K562 (cell line): ENCODE measurements at regions not wholly inside any gene's neighbourhood (a gene's known extent, or its start where the extent isn't known, plus 50 kb on each side); places are given as distances from the start of the nearest gene placed in this dataset.

ENCODE experiments used
- ATAC-seq: fragments of 200-7000 bp; cut with Tn5 transposase; 3 replicates; pipeline ENCODE4 v1.9.1; 2020; ENCODE audit warnings: moderate library complexity
- BruUV-seq: library from RNA; stranded (reverse); fragments of 400-500 nt; replicated peaks from 2 replicates; lab custom pipeline; 2021; lab: Mats Ljungman, UMichigan
- CTCF ChIA-PET: fragments of 300-600 bp; formaldehyde crosslinking; extraction: SDS; loops from one replicate; lab custom pipeline; 2021; ENCODE audit warnings: low intra/inter-chr PET ratio; lab: Yijun Ruan, JAX
- POLR2A ChIA-PET: fragments of 300-600, 350-650 bp; sonication (Branson Sonifier 250); formaldehyde crosslinking; extraction: SDS; loops from one replicate; lab custom pipeline; 2021; ENCODE audit warnings: antibody characterized with exemption, inconsistent platforms; lab: Yijun Ruan, JAX
- DNase-seq, 4 experiments: peaks; one replicate each; pipeline versions ENCODE4 v3.0.0 to v3.0.0-alpha.2; 2011 to 2018; ENCODE audit warnings: low spot score in 3 of 4, mixed read lengths in 3 of 4; ENCODE audit errors: extremely low read depth in 1 of 4
- FAIRE-seq: peaks from 2 replicates; lab custom pipeline; 2011; peaks lifted over from hg19 to GRCh38; lab: Jason Lieb, UNC
- H2AFZ ChIP-seq: 2 replicates; pipeline ENCODE4 v1.6.0; 2011; ENCODE audit warnings: low read depth, low read length, control low read depth, inconsistent platforms
- H3K27ac ChIP-seq: fragments of 200-600 bp; 3 replicates; pipeline ENCODE4 v1.8.0; 2011; ENCODE audit warnings: low read depth, mild to moderate bottlenecking, control low read depth, inconsistent platforms, low read length, moderate library complexity, mixed read lengths; ENCODE audit errors: extremely low read depth
- H3K27me3 ChIP-seq, 2 experiments: fragments of 300-600 bp in 1 of 2; 2 replicates in 1 of 2; 3 replicates in 1 of 2; pipeline versions ENCODE4 v1.6.0 to v1.8.0; 2011; ENCODE audit warnings: inconsistent platforms in 2 of 2, low read length in 2 of 2, mild to moderate bottlenecking in 1 of 2, mixed read lengths in 1 of 2, moderate library complexity in 1 of 2; ENCODE audit not compliant: control insufficient read depth in 2 of 2, insufficient read depth in 2 of 2
- H3K36me3 ChIP-seq: fragments of 300-600 bp; 3 replicates; pipeline ENCODE4 v1.8.0; 2011; ENCODE audit warnings: mild to moderate bottlenecking, low read length, inconsistent platforms; ENCODE audit not compliant: control insufficient read depth, insufficient read depth
- H3K4me1 ChIP-seq, 2 experiments: fragments of 200-600 bp in 1 of 2; replicated peaks in 1 of 2; 2 replicates in 1 of 2; 3 replicates in 1 of 2; pipeline versions ENCODE4 v1.5.1 to v1.8.0; 2011; ENCODE audit warnings: inconsistent platforms in 2 of 2, low read length in 2 of 2, mild to moderate bottlenecking in 1 of 2, mixed read lengths in 1 of 2, moderate library complexity in 1 of 2; ENCODE audit not compliant: control insufficient read depth in 2 of 2, insufficient read depth in 2 of 2
- H3K4me2 ChIP-seq: 2 replicates; pipeline ENCODE4 v1.6.1; 2011; ENCODE audit warnings: low read length, control low read depth, inconsistent platforms, mixed read lengths; ENCODE audit not compliant: insufficient read depth
- H3K4me3 ChIP-seq: fragments of 200-600 bp; sonication (generic), shearing (Covaris generic); 2 replicates; pipeline ENCODE4 v1.5.1; 2016; ENCODE audit warnings: control low read depth, inconsistent platforms
- H3K79me2 ChIP-seq: fragments of 200-600 bp; 3 replicates; pipeline ENCODE4 v1.8.0; 2011; ENCODE audit warnings: low read length, inconsistent platforms; ENCODE audit not compliant: control insufficient read depth, insufficient read depth
- H3K9ac ChIP-seq, 2 experiments: 2 replicates each; pipeline versions ENCODE4 v1.6.0 to v1.6.1; 2011; ENCODE audit warnings: low read depth in 2 of 2, low read length in 2 of 2, control low read depth in 1 of 2, inconsistent platforms in 1 of 2, mild to moderate bottlenecking in 1 of 2, mixed read lengths in 1 of 2; ENCODE audit not compliant: insufficient read depth in 1 of 2
- H3K9me1 ChIP-seq: one replicate; pipeline ENCODE4 v1.6.0; 2011; ENCODE audit warnings: inconsistent platforms, mild to moderate bottlenecking, low read length, moderate library complexity; ENCODE audit not compliant: control insufficient read depth, insufficient read depth
- H3K9me3 ChIP-seq: replicated peaks from 2 replicates; pipeline ENCODE4 v1.5.1; 2011; ENCODE audit warnings: low read depth, low read length, inconsistent platforms; ENCODE audit not compliant: control insufficient read depth, insufficient read depth
- H4K20me1 ChIP-seq: replicated peaks from 2 replicates; pipeline ENCODE4 v1.6.1; 2011; ENCODE audit warnings: low read length, inconsistent platforms, mixed read lengths; ENCODE audit not compliant: control insufficient read depth, insufficient read depth
- C11orf30 ChIP-seq: fragments of 450-650 bp; IDR thresholded peaks from 2 replicates; pipeline ENCODE4 v1.6.1; 2016; ENCODE audit warnings: low read depth, mild to moderate bottlenecking
- HMG20A ChIP-seq: fragments of 450-650 bp; formaldehyde crosslinking; conservative IDR thresholded peaks from 2 replicates; pipeline ENCODE4 v1.4.0; 2020; ENCODE audit warnings: mild to moderate bottlenecking, mixed read lengths
- HNRNPL ChIP-seq: fragments of 200-400 bp; formaldehyde crosslinking; IDR thresholded peaks from 2 replicates; pipeline ENCODE4 v1.6.1; 2017; ENCODE audit warnings: low read depth, mild to moderate bottlenecking, low read length
- KDM5B ChIP-seq: fragments of 200-600 bp; sonication (generic); IDR thresholded peaks from 2 replicates; pipeline ENCODE4 v1.6.1; 2012; ENCODE audit warnings: low read depth, mild to moderate bottlenecking, moderate library complexity, low read length, control low read depth, inconsistent platforms; ENCODE audit not compliant: insufficient replicate concordance
- MAFF ChIP-seq: IDR thresholded peaks from 2 replicates; pipeline ENCODE4 v1.6.1; 2012; ENCODE audit warnings: low read length, improper control_type of control experiment
- MAFG ChIP-seq: fragments of 450-650 bp; conservative IDR thresholded peaks from 2 replicates; pipeline ENCODE4 v1.6.1; 2016; ENCODE audit warnings: missing genetic modification characterization, missing compliant biosample characterization
- MAFK ChIP-seq: IDR thresholded peaks from 2 replicates; pipeline ENCODE4 v1.6.1; 2011; ENCODE audit warnings: low read length, improper control_type of control experiment
- ZEB2 ChIP-seq: fragments of 450-650 bp; IDR thresholded peaks from 2 replicates; pipeline ENCODE4 v1.6.1; 2016
- ZNF316 ChIP-seq: fragments of 450-650 bp; IDR thresholded peaks from 2 replicates; pipeline ENCODE4 v1.6.1; 2016
- WGBS: fragments of 100-300 bp; shearing (Covaris generic); methylation state at CpG from one replicate; pipeline ENCODE4 v1.1.6; 2016; ENCODE audit warnings: low coverage, mixed read lengths; ENCODE audit not compliant: insufficient coverage; ENCODE audit errors: missing lambda C conversion rate; 5-methylcytosine and 5-hydroxymethylcytosine counted together
- in situ Hi-C: fragments of 300-500 bp; cut with MboI; formaldehyde crosslinking; loops from 4 replicates; pipeline ENCODE4 v1.15.0; 2018; ENCODE audit warnings: inconsistent platforms, mixed read lengths
- intact Hi-C: fragments of 100-400 bp; cut with micrococcal nuclease; formaldehyde crosslinking; loops from 2 replicates; pipeline ENCODE4 v1.14.2; 2022
- TF ChIP-seq, protein P1 (sequence below): fragments of 450-650 bp; IDR thresholded peaks from 2 replicates; pipeline ENCODE4 v1.7.0; 2016; ENCODE audit warnings: borderline replicate concordance
- TF ChIP-seq, protein P2 (sequence below): sonication (generic); formaldehyde crosslinking; IDR thresholded peaks from 2 replicates; pipeline ENCODE4 v1.9.0; 2022; ENCODE audit warnings: mild to moderate bottlenecking, missing genetic modification reagents
- TF ChIP-seq, protein P3 (sequence below): sonication (generic); formaldehyde crosslinking; IDR thresholded peaks from 2 replicates; pipeline ENCODE4 v1.8.0; 2022; ENCODE audit warnings: mild to moderate bottlenecking, low read depth, missing genetic modification reagents

DNA sequence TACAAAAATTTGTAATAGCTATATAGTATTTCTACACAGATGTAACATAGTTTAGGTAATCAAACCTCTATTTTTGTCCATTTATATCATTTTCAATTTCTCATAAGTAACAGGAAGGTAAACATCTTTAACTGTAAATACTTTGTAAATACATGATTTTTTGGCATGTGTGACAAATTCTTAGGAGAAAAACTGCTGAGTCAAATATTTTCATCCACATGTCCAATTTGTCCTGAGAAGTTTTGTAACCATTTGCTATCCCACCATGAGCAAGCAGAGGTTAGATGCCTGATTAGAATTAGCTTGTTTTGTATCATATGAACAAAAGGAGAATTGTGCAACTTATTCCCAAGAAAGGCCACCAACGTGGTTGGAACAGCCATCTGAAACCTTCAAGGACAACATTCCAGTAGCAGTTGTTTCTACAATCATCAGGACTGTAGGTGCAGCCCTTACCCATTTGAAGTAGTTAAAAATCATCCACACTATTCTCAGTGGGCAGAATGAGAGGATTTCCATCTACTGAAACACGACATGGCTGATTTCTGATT is 139.6 kb upstream of the MPPED2 start:
- TF ChIP-seq MAFK: peak; percentile 66; the same call in 1 of the 2 replicates
- peak; percentile 66; the same call in 1 of the 2 replicates for TF ChIP-seq ZNF316
- 0 out of 2 replicates have a peak, but pooled peaks have one; percentile 26 for TF ChIP-seq C11orf30
- peak; percentile 65 for TF ChIP-seq MAFF
- no peak for TF ChIP-seq KDM5B
- TF ChIP-seq MAFG (tag): 0 out of 2 replicates have a peak, but pooled peaks have one; percentile 14
- TF ChIP-seq ZEB2: no peak
- FAIRE-seq: no peak
- H3K9me3 ChIP-seq: no peaks in the 10 kb centered on the region
- WGBS: 0% methylated on average over 2 of the region's 2 CpGs
- in situ Hi-C loops (no loop called here), intact Hi-C loops (no loop called here)
- no peak overlapping the region for H3K4me3 ChIP-seq
- no peak for ATAC-seq
- ChIA-PET POLR2A (no interaction called here), CTCF (no interaction called here)
- no peak overlapping the region for H3K4me2 ChIP-seq
- H3K36me3 ChIP-seq: no peaks in the 10 kb centered on the region
- BruUV-seq: no TSS peak
- H3K27me3 ChIP-seq: no peaks in the 10 kb centered on the region
- H3K79me2 ChIP-seq: no peaks in the 10 kb centered on the region
- no peak overlapping the region for H2AFZ ChIP-seq
- no peak overlapping the region for H3K9ac ChIP-seq
- DNase-seq: no peak
- no peaks in the 10 kb centered on the region for H3K4me1 ChIP-seq
- no peak overlapping the region for H3K27ac ChIP-seq
- H4K20me1 ChIP-seq: no peaks in the 10 kb centered on the region
- no peaks in the 10 kb centered on the region for H3K9me1 ChIP-seq

DNA sequence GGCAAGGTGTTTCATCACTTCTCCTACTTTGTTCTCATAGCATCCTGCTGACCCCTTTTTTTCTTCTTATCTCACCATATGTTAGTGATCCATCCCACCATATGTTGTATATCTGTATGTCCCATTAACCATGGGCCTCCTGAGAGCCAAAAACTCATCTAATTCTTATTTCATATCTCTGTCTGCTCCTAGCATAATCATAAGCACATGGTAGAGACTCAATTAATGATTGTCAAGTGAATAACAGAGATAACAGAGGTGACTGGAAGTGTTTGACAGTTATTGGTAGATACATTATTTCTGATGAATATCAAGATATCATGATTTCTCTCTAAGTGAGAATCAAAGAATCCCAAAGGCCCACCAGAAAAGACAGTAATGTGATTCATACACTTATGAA is 138.1 kb upstream of the MPPED2 start:
- H3K27me3 ChIP-seq: no peaks in the 10 kb centered on the region
- ChIA-PET CTCF (no interaction called here), POLR2A (no interaction called here)
- intact Hi-C loops: no loop called here
- no peaks in the 10 kb centered on the region for H3K9me1 ChIP-seq
- in situ Hi-C loops: no loop called here
- no TSS peak for BruUV-seq
- DNase-seq (no peak), FAIRE-seq (no peak), ATAC-seq (no peak)
- no peak overlapping the region for H3K4me3 ChIP-seq
- no peaks in the 10 kb centered on the region for H3K36me3 ChIP-seq
- no peak overlapping the region for H3K4me2 ChIP-seq
- TF ChIP-seq HNRNPL (no peak), HMG20A (no peak)
- TF ChIP-seq, protein P1, sequence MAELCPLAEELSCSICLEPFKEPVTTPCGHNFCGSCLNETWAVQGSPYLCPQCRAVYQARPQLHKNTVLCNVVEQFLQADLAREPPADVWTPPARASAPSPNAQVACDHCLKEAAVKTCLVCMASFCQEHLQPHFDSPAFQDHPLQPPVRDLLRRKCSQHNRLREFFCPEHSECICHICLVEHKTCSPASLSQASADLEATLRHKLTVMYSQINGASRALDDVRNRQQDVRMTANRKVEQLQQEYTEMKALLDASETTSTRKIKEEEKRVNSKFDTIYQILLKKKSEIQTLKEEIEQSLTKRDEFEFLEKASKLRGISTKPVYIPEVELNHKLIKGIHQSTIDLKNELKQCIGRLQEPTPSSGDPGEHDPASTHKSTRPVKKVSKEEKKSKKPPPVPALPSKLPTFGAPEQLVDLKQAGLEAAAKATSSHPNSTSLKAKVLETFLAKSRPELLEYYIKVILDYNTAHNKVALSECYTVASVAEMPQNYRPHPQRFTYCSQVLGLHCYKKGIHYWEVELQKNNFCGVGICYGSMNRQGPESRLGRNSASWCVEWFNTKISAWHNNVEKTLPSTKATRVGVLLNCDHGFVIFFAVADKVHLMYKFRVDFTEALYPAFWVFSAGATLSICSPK: no peak
- TF ChIP-seq, protein P2, sequence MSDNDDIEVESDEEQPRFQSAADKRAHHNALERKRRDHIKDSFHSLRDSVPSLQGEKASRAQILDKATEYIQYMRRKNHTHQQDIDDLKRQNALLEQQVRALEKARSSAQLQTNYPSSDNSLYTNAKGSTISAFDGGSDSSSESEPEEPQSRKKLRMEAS (CRISPR knock-in tag): no peak
- TF ChIP-seq, protein P3, sequence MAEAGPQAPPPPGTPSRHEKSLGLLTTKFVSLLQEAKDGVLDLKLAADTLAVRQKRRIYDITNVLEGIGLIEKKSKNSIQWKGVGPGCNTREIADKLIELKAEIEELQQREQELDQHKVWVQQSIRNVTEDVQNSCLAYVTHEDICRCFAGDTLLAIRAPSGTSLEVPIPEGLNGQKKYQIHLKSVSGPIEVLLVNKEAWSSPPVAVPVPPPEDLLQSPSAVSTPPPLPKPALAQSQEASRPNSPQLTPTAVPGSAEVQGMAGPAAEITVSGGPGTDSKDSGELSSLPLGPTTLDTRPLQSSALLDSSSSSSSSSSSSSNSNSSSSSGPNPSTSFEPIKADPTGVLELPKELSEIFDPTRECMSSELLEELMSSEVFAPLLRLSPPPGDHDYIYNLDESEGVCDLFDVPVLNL: no peak
- no peak overlapping the region for H3K9ac ChIP-seq
- H3K9me3 ChIP-seq: no peaks in the 10 kb centered on the region
- H3K79me2 ChIP-seq: no peaks in the 10 kb centered on the region
- H2AFZ ChIP-seq: no peak overlapping the region
- H3K4me1 ChIP-seq: no peaks in the 10 kb centered on the region
- no peak overlapping the region for H3K27ac ChIP-seq
- no peaks in the 10 kb centered on the region for H4K20me1 ChIP-seq
